ENCODE measurements at regions not wholly inside any gene's neighbourhood (a gene's known extent, or its start where the extent isn't known, plus 50 kb on each side); places are given as distances from the start of the nearest gene placed in this dataset.

GRCh38 chr3:29033511-29033910, 247.4 kb upstream of the RBMS3 start:
- ChIA-PET POLR2A (interaction anchor here (0.6 kb wide), 1 partner anchor 9 kb away, joined by 4 read pairs; no protein-coding TSS in a partner anchor), CTCF (interaction anchor here (0.6 kb wide), 1 partner anchor 288 kb away, joined by 3 read pairs; no protein-coding TSS in a partner anchor), SMC1A (ENCODE audit: uncharacterized antibody, unreplicated experiment) (no interaction called here), RAD21 (ENCODE audit: unreplicated experiment) (no interaction called here)
- in situ Hi-C loops (cut with MboI) = no loop called here
- Histone ChIP-seq H3K79me2 (ENCODE audit: control insufficient read depth, insufficient read depth, low read length) (no peaks in the 10 kb centered on the region), H3K36me3 (ENCODE audit: control insufficient read depth in 2 of 2, insufficient read depth in 2 of 2, low read length in 1 of 2) (no peaks in the 10 kb centered on the region), H3K9ac (ENCODE audit: control insufficient read depth, insufficient read depth, low read length) (no peak overlapping the region), H3K27me3 (replicated peaks in 1 of 2; ENCODE audit: control insufficient read depth in 2 of 2, insufficient read depth in 2 of 2, low read length in 1 of 2) (no peaks in the 10 kb centered on the region), H3K4me3 (no peak overlapping the region), H3K4me2 (ENCODE audit: control insufficient read depth, insufficient read depth) (no peak overlapping the region), H3K9me3 (replicated peaks; ENCODE audit: control insufficient read depth, insufficient read depth, low read length) (no peaks in the 10 kb centered on the region), H4K20me1 (ENCODE audit: control insufficient read depth, insufficient read depth) (no peaks in the 10 kb centered on the region), H3K4me1 (ENCODE audit: control insufficient read depth, insufficient read depth, low read length) (no peaks in the 10 kb centered on the region), H2AFZ (ENCODE audit: control insufficient read depth, low read depth, low read length) (no peak overlapping the region), H3K27ac (ENCODE audit: control insufficient read depth, insufficient read depth) (no peak overlapping the region)
- DNase-seq (ENCODE audit: low read depth, low spot score) (no peak), ATAC-seq (no peak), FAIRE-seq (no peak)
- no TSS peak for BruUV-seq (replicated peaks)
- intact Hi-C loops (cut with micrococcal nuclease; ENCODE audit: unreplicated experiment) = no loop called here
- TF ChIP-seq IRF5 (IDR thresholded peaks at IDR 0.05; ENCODE audit: borderline replicate concordance) = no peak
- no peak for TF ChIP-seq KAT2A (conservative IDR thresholded peaks at IDR 0.05; ENCODE audit: control insufficient read depth, low read depth, low read length)
- no peak for TF ChIP-seq ZNF274 (IDR thresholded peaks at IDR 0.05; ENCODE audit: insufficient read depth, insufficient read length)
- TF ChIP-seq POLR2AphosphoS5 (IDR thresholded peaks at IDR 0.05; ENCODE audit: low read length) = no peak
- TF ChIP-seq DPF2 (IDR thresholded peaks at IDR 0.05) = no peak
- 66% methylated on average over 3 of the region's 3 CpGs for WGBS (ENCODE audit: insufficient coverage, insufficient replicate concordance, low lambda C conversion rate, missing lambda C conversion rate)

DNA sequence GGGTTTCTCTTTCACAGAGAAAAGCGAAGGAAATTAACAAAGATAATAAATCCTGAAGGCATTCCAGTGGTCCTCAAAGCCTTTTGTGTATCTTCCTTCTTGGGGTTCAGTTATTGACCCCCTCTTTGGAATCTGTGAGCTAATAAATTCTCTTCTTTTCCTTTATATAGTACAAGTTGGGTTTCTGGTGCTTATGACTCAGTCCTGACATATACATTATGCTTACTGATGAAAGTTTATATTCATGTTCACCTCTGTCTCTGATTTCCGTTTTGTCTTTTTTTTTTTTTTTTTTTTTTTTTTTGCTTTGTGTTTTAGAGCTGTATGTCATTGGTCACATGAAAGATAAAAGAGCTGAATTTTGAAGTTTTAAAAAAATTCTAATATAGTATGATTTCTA, 230.7 kb upstream of the RBMS3 start:
- Histone ChIP-seq H3K27ac (ENCODE audit: control insufficient read depth, insufficient read depth) (no peak overlapping the region), H3K27me3 (replicated peaks in 1 of 2; ENCODE audit: control insufficient read depth in 2 of 2, insufficient read depth in 2 of 2, low read length in 1 of 2) (no peaks in the 10 kb centered on the region), H3K36me3 (ENCODE audit: control insufficient read depth in 2 of 2, insufficient read depth in 2 of 2, low read length in 1 of 2) (no peaks in the 10 kb centered on the region), H3K9me3 (replicated peaks; ENCODE audit: control insufficient read depth, insufficient read depth, low read length) (no peaks in the 10 kb centered on the region), H3K4me3 (no peak overlapping the region), H3K9ac (ENCODE audit: control insufficient read depth, insufficient read depth, low read length) (no peak overlapping the region), H4K20me1 (ENCODE audit: control insufficient read depth, insufficient read depth) (no peaks in the 10 kb centered on the region), H2AFZ (ENCODE audit: control insufficient read depth, low read depth, low read length) (no peak overlapping the region), H3K4me2 (ENCODE audit: control insufficient read depth, insufficient read depth) (no peak overlapping the region), H3K79me2 (ENCODE audit: control insufficient read depth, insufficient read depth, low read length) (no peaks in the 10 kb centered on the region), H3K4me1 (ENCODE audit: control insufficient read depth, insufficient read depth, low read length) (no peaks in the 10 kb centered on the region)
- ChIA-PET RAD21 (ENCODE audit: unreplicated experiment) (interaction anchor here (0.6 to 0.7 kb wide), 2 partner anchors 133 to 1006 kb away, joined by 3 to 4 read pairs; no protein-coding TSS in a partner anchor), POLR2A (no interaction called here), CTCF (interaction anchor here (1.2 kb wide), 1 partner anchor 134 kb away, joined by 3 read pairs; no protein-coding TSS in a partner anchor), SMC1A (ENCODE audit: uncharacterized antibody, unreplicated experiment) (interaction anchor here (1.4 kb wide), 1 partner anchor 12 kb away, joined by 3 read pairs; no protein-coding TSS in a partner anchor)
- FAIRE-seq (no peak), DNase-seq (ENCODE audit: low read depth, low spot score) (no peak), ATAC-seq (no peak)
- in situ Hi-C loops (cut with MboI) = no loop called here
- intact Hi-C loops (cut with micrococcal nuclease; ENCODE audit: unreplicated experiment) = no loop called here
- WGBS (ENCODE audit: insufficient coverage, insufficient replicate concordance, low lambda C conversion rate, missing lambda C conversion rate) = 0% methylated on average over 2 of the region's 2 CpGs
- BruUV-seq (replicated peaks) = no TSS peak
- TF ChIP-seq, protein P1, sequence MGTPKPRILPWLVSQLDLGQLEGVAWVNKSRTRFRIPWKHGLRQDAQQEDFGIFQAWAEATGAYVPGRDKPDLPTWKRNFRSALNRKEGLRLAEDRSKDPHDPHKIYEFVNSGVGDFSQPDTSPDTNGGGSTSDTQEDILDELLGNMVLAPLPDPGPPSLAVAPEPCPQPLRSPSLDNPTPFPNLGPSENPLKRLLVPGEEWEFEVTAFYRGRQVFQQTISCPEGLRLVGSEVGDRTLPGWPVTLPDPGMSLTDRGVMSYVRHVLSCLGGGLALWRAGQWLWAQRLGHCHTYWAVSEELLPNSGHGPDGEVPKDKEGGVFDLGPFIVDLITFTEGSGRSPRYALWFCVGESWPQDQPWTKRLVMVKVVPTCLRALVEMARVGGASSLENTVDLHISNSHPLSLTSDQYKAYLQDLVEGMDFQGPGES (IDR thresholded peaks at IDR 0.05) = no peak
- TF ChIP-seq STAT3 (IDR thresholded peaks at IDR 0.05; ENCODE audit: low read depth, low read length) (no peak), YY1 (IDR thresholded peaks at IDR 0.05; ENCODE audit: low read depth, low read length) (no peak), FOXM1 (IDR thresholded peaks at IDR 0.05; ENCODE audit: low read depth, low read length) (no peak), EZH2 (IDR thresholded peaks at IDR 0.05; ENCODE audit: borderline replicate concordance, control insufficient read depth, low read depth, low read length) (no peak), FOXK2 (IDR thresholded peaks at IDR 0.05) (no peak), ATF7 (IDR thresholded peaks at IDR 0.05; ENCODE audit: low read depth) (no peak)
- TF ChIP-seq, protein P2, sequence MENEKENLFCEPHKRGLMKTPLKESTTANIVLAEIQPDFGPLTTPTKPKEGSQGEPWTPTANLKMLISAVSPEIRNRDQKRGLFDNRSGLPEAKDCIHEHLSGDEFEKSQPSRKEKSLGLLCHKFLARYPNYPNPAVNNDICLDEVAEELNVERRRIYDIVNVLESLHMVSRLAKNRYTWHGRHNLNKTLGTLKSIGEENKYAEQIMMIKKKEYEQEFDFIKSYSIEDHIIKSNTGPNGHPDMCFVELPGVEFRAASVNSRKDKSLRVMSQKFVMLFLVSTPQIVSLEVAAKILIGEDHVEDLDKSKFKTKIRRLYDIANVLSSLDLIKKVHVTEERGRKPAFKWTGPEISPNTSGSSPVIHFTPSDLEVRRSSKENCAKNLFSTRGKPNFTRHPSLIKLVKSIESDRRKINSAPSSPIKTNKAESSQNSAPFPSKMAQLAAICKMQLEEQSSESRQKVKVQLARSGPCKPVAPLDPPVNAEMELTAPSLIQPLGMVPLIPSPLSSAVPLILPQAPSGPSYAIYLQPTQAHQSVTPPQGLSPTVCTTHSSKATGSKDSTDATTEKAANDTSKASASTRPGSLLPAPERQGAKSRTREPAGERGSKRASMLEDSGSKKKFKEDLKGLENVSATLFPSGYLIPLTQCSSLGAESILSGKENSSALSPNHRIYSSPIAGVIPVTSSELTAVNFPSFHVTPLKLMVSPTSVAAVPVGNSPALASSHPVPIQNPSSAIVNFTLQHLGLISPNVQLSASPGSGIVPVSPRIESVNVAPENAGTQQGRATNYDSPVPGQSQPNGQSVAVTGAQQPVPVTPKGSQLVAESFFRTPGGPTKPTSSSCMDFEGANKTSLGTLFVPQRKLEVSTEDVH (IDR thresholded peaks at IDR 0.05; ENCODE audit: low read depth, partially characterized antibody) = no peak

Data from GM12878 (cell line).